Fibroblast of lung (primary cell): ENCODE measurements at regions not wholly inside any gene's neighbourhood (a gene's known extent, or its start where the extent isn't known, plus 50 kb on each side); places are given as distances from the start of the nearest gene placed in this dataset.

Experiments
- DNase-seq, 2 donors: peaks; one replicate each; pipeline versions ENCODE4 v3.0.0 to v3.0.0-alpha.2; 2010; ENCODE audit warnings: low read depth in 2 of 2
- H2AFZ ChIP-seq: 2 replicates; pipeline ENCODE4 v1.5.1; 2012; ENCODE audit warnings: low read length, control low read depth, inconsistent platforms
- H3K27ac ChIP-seq: 2 replicates; pipeline ENCODE4 v1.5.1; 2011; ENCODE audit warnings: low read length, control low read depth; ENCODE audit not compliant: insufficient read depth
- H3K27me3 ChIP-seq: 2 replicates; pipeline ENCODE4 v1.5.1; 2011; ENCODE audit warnings: mild to moderate bottlenecking, low read length; ENCODE audit not compliant: control insufficient read depth, insufficient read depth
- H3K36me3 ChIP-seq: 2 replicates; pipeline ENCODE4 v1.5.1; 2011; ENCODE audit warnings: low read length; ENCODE audit not compliant: control insufficient read depth, insufficient read depth
- H3K4me1 ChIP-seq: 2 replicates; pipeline ENCODE4 v1.5.1; 2011; ENCODE audit warnings: low read length; ENCODE audit not compliant: control insufficient read depth, insufficient read depth; ENCODE audit errors: extremely low read depth
- H3K4me2 ChIP-seq: 2 replicates; pipeline ENCODE4 v1.5.1; 2011; ENCODE audit warnings: low read length, control low read depth; ENCODE audit not compliant: insufficient read depth; ENCODE audit errors: extremely low read depth
- H3K4me3 ChIP-seq, 4 experiments: fragments of 200-600 bp in 1 of 4; sonication (generic) in 1 of 4; replicated peaks in 1 of 4; 2 replicates each; pipeline ENCODE4 v1.5.1; 2011 to 2016; ENCODE audit warnings: low read length in 4 of 4, low read depth in 3 of 4, mild to moderate bottlenecking in 3 of 4, control low read depth in 2 of 4, inconsistent platforms in 1 of 4, mixed read lengths in 1 of 4; ENCODE audit not compliant: insufficient read depth in 1 of 4; ENCODE audit errors: control extremely low read depth in 1 of 4
- H3K79me2 ChIP-seq: 2 replicates; pipeline ENCODE4 v1.5.1; 2012; ENCODE audit warnings: mild to moderate bottlenecking, low read length, inconsistent platforms; ENCODE audit not compliant: control insufficient read depth, insufficient read depth
- H3K9ac ChIP-seq: 2 replicates; pipeline ENCODE4 v1.5.1; 2011; ENCODE audit warnings: mild to moderate bottlenecking, low read length, control low read depth; ENCODE audit not compliant: insufficient read depth
- H3K9me3 ChIP-seq: 2 replicates; pipeline ENCODE4 v1.5.1; 2012; ENCODE audit warnings: low read depth, low read length; ENCODE audit not compliant: control insufficient read depth, insufficient read depth
- H4K20me1 ChIP-seq: 2 replicates; pipeline ENCODE4 v1.5.1; 2011; ENCODE audit warnings: low read length; ENCODE audit not compliant: control insufficient read depth, insufficient read depth; ENCODE audit errors: extremely low read depth
- EZH2 ChIP-seq: IDR thresholded peaks from 2 replicates; pipeline ENCODE4 v1.5.1; 2012; ENCODE audit warnings: low read length, control low read depth, mild to moderate bottlenecking; ENCODE audit errors: missing control alignments
- TF ChIP-seq, protein P1 (sequence below), 2 donors: IDR thresholded peaks in 1 of 2; conservative IDR thresholded peaks in 1 of 2; 1 replicate in 1 of 2; 2 replicates in 1 of 2; pipeline ENCODE4 v1.5.1; 2011 to 2012; ENCODE audit warnings: low read length in 2 of 2, control low read depth in 1 of 2, inconsistent platforms in 1 of 2, low read depth in 1 of 2, mild to moderate bottlenecking in 1 of 2

DNA sequence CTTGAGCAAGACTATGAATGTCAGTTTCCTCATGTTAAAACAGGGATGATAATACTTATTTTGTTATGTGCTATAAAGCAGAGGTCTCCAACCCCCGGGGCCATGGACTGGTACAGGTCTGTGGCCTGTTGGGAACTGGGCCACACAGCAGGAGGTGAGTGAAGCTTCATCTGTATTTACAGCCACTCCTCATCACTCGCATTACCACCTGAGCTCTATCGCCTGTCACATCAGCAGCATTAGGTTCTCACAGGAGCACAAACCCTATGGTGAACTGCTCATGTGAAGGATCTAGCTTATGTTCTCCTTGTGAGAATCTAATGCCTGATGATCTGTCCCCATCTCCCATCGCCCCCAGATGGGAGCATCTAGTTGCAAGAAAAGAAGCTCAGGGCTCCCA, 365.3 kb upstream of the SMIM30 start:
- Histone ChIP-seq H3K9ac (no peak overlapping the region), H3K4me2 (no peak overlapping the region), H3K27ac (no peak overlapping the region), H3K4me1 (no peaks in the 10 kb centered on the region), H3K79me2 (no peaks in the 10 kb centered on the region), H3K9me3 (no peaks in the 10 kb centered on the region), H3K4me3 (no peak overlapping the region), H2AFZ (no peak overlapping the region), H4K20me1 (no peaks in the 10 kb centered on the region), H3K36me3 (no peaks in the 10 kb centered on the region), H3K27me3 (no peaks in the 10 kb centered on the region)
- no peak for TF ChIP-seq EZH2
- TF ChIP-seq, protein P1, sequence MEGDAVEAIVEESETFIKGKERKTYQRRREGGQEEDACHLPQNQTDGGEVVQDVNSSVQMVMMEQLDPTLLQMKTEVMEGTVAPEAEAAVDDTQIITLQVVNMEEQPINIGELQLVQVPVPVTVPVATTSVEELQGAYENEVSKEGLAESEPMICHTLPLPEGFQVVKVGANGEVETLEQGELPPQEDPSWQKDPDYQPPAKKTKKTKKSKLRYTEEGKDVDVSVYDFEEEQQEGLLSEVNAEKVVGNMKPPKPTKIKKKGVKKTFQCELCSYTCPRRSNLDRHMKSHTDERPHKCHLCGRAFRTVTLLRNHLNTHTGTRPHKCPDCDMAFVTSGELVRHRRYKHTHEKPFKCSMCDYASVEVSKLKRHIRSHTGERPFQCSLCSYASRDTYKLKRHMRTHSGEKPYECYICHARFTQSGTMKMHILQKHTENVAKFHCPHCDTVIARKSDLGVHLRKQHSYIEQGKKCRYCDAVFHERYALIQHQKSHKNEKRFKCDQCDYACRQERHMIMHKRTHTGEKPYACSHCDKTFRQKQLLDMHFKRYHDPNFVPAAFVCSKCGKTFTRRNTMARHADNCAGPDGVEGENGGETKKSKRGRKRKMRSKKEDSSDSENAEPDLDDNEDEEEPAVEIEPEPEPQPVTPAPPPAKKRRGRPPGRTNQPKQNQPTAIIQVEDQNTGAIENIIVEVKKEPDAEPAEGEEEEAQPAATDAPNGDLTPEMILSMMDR (conservative IDR thresholded peaks at IDR 0.05 in 1 of 2, IDR thresholded peaks at IDR 0.05 in 1 of 2; ENCODE audit: low read depth in 1 of 2, low read length in 2 of 2): no peak
- DNase-seq: no peak

DNA sequence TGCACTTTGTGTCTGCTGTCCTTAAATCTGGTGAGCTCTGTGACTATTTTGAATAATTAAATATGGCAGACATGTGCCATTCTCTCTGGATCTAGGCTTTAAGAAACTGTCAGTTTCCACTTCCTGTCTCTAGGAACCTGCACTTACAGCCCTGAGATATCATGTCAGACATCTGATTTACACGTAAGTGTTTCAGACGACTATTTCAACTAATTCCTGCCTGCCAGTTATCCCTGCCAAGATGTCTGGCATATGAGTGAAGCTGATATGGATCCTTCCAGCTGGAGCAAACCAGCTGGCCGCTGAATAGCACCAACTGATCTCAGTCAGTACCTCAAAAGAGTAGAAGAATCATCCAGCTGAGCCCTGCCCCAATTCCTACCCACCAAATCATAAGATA, 362.2 kb upstream of the SMIM30 start:
- H3K9ac ChIP-seq: no peak overlapping the region
- H3K36me3 ChIP-seq: no peaks in the 10 kb centered on the region
- no peaks in the 10 kb centered on the region for H3K9me3 ChIP-seq
- no peak overlapping the region for H3K27ac ChIP-seq
- DNase-seq: no peak
- H3K27me3 ChIP-seq: no peaks in the 10 kb centered on the region
- no peaks in the 10 kb centered on the region for H3K4me1 ChIP-seq
- TF ChIP-seq, protein P1 (conservative IDR thresholded peaks at IDR 0.05 in 1 of 2, IDR thresholded peaks at IDR 0.05 in 1 of 2; ENCODE audit: low read depth in 1 of 2, low read length in 2 of 2): no peak
- no peak for TF ChIP-seq EZH2
- H4K20me1 ChIP-seq: no peaks in the 10 kb centered on the region
- no peak overlapping the region for H3K4me3 ChIP-seq
- H2AFZ ChIP-seq: no peak overlapping the region
- no peak overlapping the region for H3K4me2 ChIP-seq
- no peaks in the 10 kb centered on the region for H3K79me2 ChIP-seq

DNA sequence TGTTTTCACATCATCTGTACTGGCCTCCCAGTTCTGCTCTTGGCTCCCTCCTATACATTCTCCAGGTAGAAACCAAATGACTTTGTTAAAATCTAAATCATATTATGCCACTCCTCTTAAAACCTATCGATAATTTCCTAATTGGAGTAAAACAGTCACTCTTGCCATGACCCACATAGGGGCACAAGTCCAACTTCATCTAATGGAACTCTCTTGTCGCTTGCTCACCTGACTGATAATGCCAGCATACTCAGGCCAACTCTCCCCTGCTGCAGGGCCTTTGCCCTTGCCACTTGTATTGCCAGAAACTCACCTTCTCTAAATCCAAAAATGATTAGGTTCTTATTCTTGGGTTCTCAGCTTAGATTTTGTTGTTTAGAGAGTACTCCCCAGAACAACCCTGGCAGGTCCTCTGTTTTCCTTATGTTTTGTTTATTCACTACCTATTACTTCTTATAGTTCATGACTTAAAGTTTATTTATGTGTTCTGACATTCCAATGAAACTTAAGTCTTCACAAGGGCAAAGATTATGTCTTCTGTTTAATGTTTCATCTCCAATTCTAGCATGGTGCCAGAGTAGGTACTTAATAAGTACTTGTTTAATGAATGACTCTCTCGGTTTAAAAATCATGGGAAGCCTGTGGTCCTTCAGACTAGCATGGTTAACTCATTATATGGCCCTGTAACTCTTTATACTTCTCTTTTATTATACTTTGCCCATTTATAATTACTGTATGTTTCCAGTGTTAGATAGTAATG, 345.9 kb upstream of the SMIM30 start:
- Histone ChIP-seq H4K20me1 (no peaks in the 10 kb centered on the region), H3K9me3 (no peaks in the 10 kb centered on the region), H3K27me3 (no peaks in the 10 kb centered on the region), H3K4me2 (no peak overlapping the region), H3K4me3 (no peak overlapping the region), H3K27ac (no peak overlapping the region), H3K4me1 (no peaks in the 10 kb centered on the region), H3K9ac (no peak overlapping the region), H3K79me2 (no peaks in the 10 kb centered on the region), H3K36me3 (no peaks in the 10 kb centered on the region), H2AFZ (no peak overlapping the region)
- TF ChIP-seq, protein P1 (conservative IDR thresholded peaks at IDR 0.05 in 1 of 2, IDR thresholded peaks at IDR 0.05 in 1 of 2; ENCODE audit: low read depth in 1 of 2, low read length in 2 of 2): no peak
- TF ChIP-seq EZH2: no peak
- no peak for DNase-seq
